ENCODE measurements at regions not wholly inside any gene's neighbourhood (a gene's known extent, or its start where the extent isn't known, plus 50 kb on each side); places are given as distances from the start of the nearest gene placed in this dataset.

DNA sequence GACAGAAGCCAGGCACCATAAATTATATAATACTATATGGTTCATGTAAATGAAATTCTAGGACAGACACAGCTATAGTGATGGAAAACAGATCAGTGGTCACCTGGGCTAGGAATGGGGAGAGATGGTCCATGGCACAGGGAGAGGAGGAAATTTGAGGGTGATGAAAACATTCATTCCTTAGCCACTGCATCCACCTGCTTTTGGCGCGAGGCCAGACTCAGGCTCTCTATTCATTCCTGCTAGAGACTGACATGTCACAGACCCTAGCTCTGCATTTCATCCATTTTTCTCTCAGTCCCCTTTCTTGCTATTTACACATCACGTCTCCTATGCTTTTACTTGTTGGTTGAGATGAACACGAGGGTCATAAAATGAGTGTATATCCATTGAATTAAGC lies 628.3 kb upstream of the SLC10A2 start:
- Mint-ChIP-seq H3K27ac (no peak overlapping the region), H3K36me3 (no peaks in the 10 kb centered on the region), H3K4me1 (no peaks in the 10 kb centered on the region), H3K27me3 (no peaks in the 10 kb centered on the region), H3K9me3 (no peaks in the 10 kb centered on the region), H3K4me3 (no peak overlapping the region)
- ATAC-seq (ENCODE audit: low read depth) (no peak), DNase-seq (no peak)
- POLR2A ChIA-PET = no interaction called here

DNA sequence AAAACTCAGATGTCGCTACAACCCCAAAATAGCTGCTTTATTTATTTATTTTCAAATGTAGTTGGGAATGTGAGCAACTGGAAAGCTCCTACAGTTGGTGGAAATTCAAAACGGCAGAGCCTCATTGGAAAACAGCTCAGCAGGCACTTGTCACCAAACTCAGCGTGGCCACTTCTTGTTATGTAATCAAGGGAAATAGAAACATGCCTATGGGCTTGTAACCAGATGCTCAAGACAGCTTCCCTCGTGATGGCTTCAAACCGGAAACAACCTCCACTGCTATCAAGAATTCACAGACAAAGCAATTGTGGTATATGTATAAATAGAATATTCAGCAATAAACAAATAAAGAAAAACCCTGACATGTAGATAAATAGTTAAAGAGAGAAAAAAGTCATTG lies 627.8 kb upstream of the SLC10A2 start:
- Mint-ChIP-seq H3K4me3 (no peak overlapping the region), H3K27me3 (no peaks in the 10 kb centered on the region), H3K4me1 (no peaks in the 10 kb centered on the region), H3K9me3 (no peaks in the 10 kb centered on the region), H3K27ac (no peak overlapping the region), H3K36me3 (no peaks in the 10 kb centered on the region)
- POLR2A ChIA-PET = no interaction called here
- DNase-seq (no peak), ATAC-seq (ENCODE audit: low read depth) (no peak)

DNA sequence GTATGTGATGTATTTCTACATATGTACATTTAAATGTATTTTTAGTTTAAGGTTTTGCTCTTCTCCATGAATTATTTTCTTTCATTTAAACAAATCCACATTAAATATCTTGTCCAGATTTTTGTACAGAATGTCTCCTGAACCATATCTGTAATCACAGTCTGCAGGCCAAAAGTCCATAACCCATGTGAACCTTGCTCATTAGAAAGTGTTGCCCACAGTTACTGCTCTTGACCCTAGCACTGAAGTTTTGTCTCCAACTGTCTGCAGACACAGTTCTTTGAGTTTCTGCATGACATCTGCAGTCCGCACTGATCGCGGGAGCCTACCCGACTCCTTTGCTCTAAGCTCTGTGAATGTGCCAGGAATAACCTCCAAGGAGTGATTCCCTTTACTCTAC lies 626.2 kb upstream of the SLC10A2 start:
- ATAC-seq (ENCODE audit: low read depth) (no peak), DNase-seq (no peak)
- Mint-ChIP-seq H3K27me3 (no peaks in the 10 kb centered on the region), H3K27ac (no peak overlapping the region), H3K9me3 (no peaks in the 10 kb centered on the region), H3K36me3 (no peaks in the 10 kb centered on the region), H3K4me3 (no peak overlapping the region), H3K4me1 (no peaks in the 10 kb centered on the region)
- POLR2A ChIA-PET = no interaction called here

GRCh38 chr13:103676329-103676728 lies 610.1 kb upstream of the SLC10A2 start:
- Mint-ChIP-seq H3K36me3 (no peaks in the 10 kb centered on the region), H3K27me3 (no peaks in the 10 kb centered on the region), H3K9me3 (peaks cover 1% of the 10 kb centered on the region), H3K27ac (no peak overlapping the region), H3K4me1 (no peaks in the 10 kb centered on the region), H3K4me3 (no peak overlapping the region)
- POLR2A ChIA-PET = no interaction called here
- no peak for DNase-seq
- no peak for ATAC-seq (ENCODE audit: low read depth)

DNA sequence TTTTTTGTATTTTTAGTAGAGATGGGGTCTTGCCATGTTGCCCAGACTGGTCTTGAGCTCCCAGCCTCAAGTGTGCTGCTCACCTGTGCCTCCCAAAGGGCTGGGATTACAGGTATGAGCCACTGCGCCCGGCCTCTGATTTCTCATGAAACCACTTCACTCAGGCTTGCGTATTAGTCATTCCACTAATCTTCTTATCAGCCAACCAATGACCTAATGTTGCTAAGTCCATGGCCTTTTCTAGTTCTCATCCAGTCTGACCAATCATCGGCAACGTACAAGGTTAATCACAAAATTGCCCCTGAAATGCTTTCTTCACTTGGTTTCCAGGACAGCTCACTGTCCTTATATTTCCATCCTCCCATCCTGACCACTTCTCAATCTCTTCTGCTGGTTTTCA lies 605.3 kb upstream of the SLC10A2 start:
- POLR2A ChIA-PET = no interaction called here
- Mint-ChIP-seq H3K9me3 (no peaks in the 10 kb centered on the region), H3K27ac (no peak overlapping the region), H3K27me3 (no peaks in the 10 kb centered on the region), H3K4me3 (no peak overlapping the region), H3K4me1 (no peaks in the 10 kb centered on the region), H3K36me3 (no peaks in the 10 kb centered on the region)
- ATAC-seq (ENCODE audit: low read depth) (no peak), DNase-seq (no peak)

DNA sequence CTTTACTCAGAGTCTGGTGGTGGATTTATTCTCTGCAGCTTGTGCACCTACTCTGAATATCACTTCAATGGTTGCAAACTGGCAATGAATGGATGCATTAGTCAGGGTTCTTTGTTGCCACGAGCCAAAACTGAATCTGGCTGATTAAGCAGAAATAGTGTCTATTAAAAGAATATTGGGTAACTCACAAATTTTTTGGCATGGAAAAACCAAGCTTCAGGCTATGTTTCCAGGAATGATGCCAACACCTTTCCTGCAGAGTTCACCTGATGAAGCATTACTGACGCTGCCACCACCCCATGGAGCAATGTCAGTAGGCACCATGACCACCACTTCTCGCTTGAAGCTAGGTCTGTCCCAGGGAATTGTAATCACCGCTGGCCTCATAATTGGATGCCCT lies 597.8 kb upstream of the SLC10A2 start:
- POLR2A ChIA-PET = no interaction called here
- ATAC-seq (ENCODE audit: low read depth) (no peak), DNase-seq (no peak)
- no peaks in the 10 kb centered on the region for H3K4me1 Mint-ChIP-seq
- no peaks in the 10 kb centered on the region for H3K36me3 Mint-ChIP-seq
- H3K27ac Mint-ChIP-seq = no peak overlapping the region
- peaks cover 5% of the 10 kb centered on the region for H3K9me3 Mint-ChIP-seq
- H3K4me3 Mint-ChIP-seq = no peak overlapping the region
- no peaks in the 10 kb centered on the region for H3K27me3 Mint-ChIP-seq

- no peak for ATAC-seq (ENCODE audit: low read depth)
- Mint-ChIP-seq H3K27ac (no peak overlapping the region), H3K36me3 (no peaks in the 10 kb centered on the region), H3K4me3 (no peak overlapping the region), H3K9me3 (peaks cover 5% of the 10 kb centered on the region), H3K4me1 (no peaks in the 10 kb centered on the region), H3K27me3 (no peaks in the 10 kb centered on the region)
- POLR2A ChIA-PET = no interaction called here
- no peak for DNase-seq
Measured at GRCh38 chr13:103656311-103656710, 590.1 kb upstream of the SLC10A2 start.

GRCh38 chr13:103640606-103641005 lies 574.4 kb upstream of the SLC10A2 start:
- Mint-ChIP-seq H3K27me3 (no peaks in the 10 kb centered on the region), H3K27ac (no peak overlapping the region), H3K4me3 (no peak overlapping the region), H3K36me3 (no peaks in the 10 kb centered on the region), H3K4me1 (no peaks in the 10 kb centered on the region), H3K9me3 (no peaks in the 10 kb centered on the region)
- POLR2A ChIA-PET = no interaction called here
- ATAC-seq (ENCODE audit: low read depth) (no peak), DNase-seq (no peak)

DNA sequence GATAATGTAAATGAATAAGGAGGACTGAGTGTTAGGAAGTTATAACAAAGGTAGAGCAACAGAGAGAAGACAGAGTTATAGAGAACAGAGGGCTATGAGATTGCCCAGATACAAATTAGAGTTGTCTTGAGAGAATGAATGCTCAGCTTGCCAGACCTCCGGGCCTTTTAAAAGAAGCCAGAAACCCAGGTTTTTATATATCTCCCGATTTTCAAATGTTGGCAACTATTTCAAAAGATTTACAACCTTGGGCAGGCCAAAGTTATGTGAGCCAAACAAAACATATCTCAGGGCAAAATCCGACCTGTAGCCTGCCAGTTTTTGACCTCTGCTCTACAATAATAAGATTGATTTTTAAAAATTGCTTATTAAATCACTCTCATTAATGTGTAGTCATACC lies 573.1 kb upstream of the SLC10A2 start:
- no peak for DNase-seq
- Mint-ChIP-seq H3K27ac (no peak overlapping the region), H3K27me3 (no peaks in the 10 kb centered on the region), H3K9me3 (peaks cover under 1% of the 10 kb centered on the region), H3K4me3 (no peak overlapping the region), H3K4me1 (no peaks in the 10 kb centered on the region), H3K36me3 (no peaks in the 10 kb centered on the region)
- POLR2A ChIA-PET = no interaction called here
- ATAC-seq (ENCODE audit: low read depth) = no peak

DNA sequence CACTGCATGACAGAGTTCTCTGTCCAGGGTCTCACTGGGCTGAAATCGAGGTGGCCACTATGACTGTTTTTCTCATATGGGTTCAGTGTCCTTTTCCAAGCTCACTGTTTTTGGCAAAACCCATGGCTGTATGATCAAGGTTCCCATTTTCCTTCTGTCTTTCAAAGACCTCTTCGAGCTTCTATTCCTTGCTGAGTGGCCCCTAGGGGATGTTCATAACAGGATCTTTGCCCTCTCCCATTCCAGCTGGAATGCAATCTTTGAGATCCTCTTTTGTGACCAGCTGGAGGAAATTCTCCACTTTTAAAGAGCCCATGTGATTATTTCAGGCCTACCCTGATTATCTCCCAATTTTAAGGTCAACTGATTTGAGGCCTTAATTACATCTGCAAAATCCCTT lies 572.5 kb upstream of the SLC10A2 start:
- Mint-ChIP-seq H3K9me3 (peaks cover 2% of the 10 kb centered on the region), H3K4me1 (no peaks in the 10 kb centered on the region), H3K27ac (no peak overlapping the region), H3K27me3 (no peaks in the 10 kb centered on the region), H3K36me3 (no peaks in the 10 kb centered on the region), H3K4me3 (no peak overlapping the region)
- ATAC-seq (ENCODE audit: low read depth) (no peak), DNase-seq (no peak)
- POLR2A ChIA-PET = no interaction called here

DNA sequence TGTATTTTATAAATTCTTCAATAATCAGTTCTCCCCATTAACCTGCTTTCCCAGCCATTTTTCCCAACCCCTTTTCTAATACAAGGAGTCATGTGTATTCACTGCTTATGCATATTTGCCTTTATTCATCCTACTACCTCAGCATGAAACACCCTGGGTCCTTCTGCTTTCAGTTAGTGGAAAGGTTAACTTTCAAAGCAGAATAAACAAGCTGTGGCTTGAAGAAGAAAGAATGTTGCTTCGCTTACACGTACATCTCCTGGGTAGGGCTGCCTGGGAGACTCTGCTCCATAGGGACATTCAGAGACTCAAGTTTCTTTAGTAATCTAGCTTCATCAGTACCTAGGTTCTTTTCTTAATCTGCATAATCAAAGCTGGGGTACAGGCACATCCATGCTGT lies 567.8 kb upstream of the SLC10A2 start:
- POLR2A ChIA-PET = no interaction called here
- no peak for ATAC-seq (ENCODE audit: low read depth)
- H3K4me3 Mint-ChIP-seq = no peak overlapping the region
- H3K27ac Mint-ChIP-seq = no peak overlapping the region
- no peak for DNase-seq
- no peaks in the 10 kb centered on the region for H3K27me3 Mint-ChIP-seq
- H3K9me3 Mint-ChIP-seq = peaks cover 2% of the 10 kb centered on the region
- no peaks in the 10 kb centered on the region for H3K36me3 Mint-ChIP-seq
- H3K4me1 Mint-ChIP-seq = no peaks in the 10 kb centered on the region

GRCh38 chr13:103625194-103625593 lies 559.0 kb upstream of the SLC10A2 start:
- H3K9me3 Mint-ChIP-seq = no peaks in the 10 kb centered on the region
- H3K27me3 Mint-ChIP-seq = no peaks in the 10 kb centered on the region
- H3K27ac Mint-ChIP-seq = no peak overlapping the region
- H3K4me1 Mint-ChIP-seq = no peaks in the 10 kb centered on the region
- no peak for DNase-seq
- POLR2A ChIA-PET = no interaction called here
- no peaks in the 10 kb centered on the region for H3K36me3 Mint-ChIP-seq
- no peak for ATAC-seq (ENCODE audit: low read depth)
- H3K4me3 Mint-ChIP-seq = no peak overlapping the region

- H3K4me1 Mint-ChIP-seq = no peaks in the 10 kb centered on the region
- no peaks in the 10 kb centered on the region for H3K9me3 Mint-ChIP-seq
- ATAC-seq (ENCODE audit: low read depth) = no peak
- H3K27ac Mint-ChIP-seq = no peak overlapping the region
- no peaks in the 10 kb centered on the region for H3K36me3 Mint-ChIP-seq
- no peak for DNase-seq
- POLR2A ChIA-PET = no interaction called here
- H3K4me3 Mint-ChIP-seq = no peak overlapping the region
- H3K27me3 Mint-ChIP-seq = no peaks in the 10 kb centered on the region
Measured at GRCh38 chr13:103618151-103618550, 551.9 kb upstream of the SLC10A2 start.

DNA sequence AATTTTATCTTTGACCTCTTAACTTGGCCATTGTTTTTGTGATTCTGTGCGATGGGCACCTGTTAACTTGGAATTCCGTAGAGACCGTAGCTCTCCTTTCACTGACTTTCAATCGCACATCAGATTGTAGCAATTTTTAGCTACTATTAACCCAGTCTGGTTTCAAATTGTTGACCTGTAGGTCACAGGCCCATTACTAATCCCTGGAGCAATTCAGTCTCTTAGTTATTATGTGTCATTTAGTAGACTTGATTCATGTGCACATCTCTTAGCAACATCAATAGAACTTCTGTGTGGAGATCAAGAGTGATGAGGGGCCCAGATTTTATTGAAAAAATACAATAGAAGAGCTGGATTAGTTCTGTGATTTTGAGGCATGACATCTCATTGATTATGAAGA lies 549.6 kb upstream of the SLC10A2 start:
- no peaks in the 10 kb centered on the region for H3K4me1 Mint-ChIP-seq
- no peak for ATAC-seq (ENCODE audit: low read depth)
- no peaks in the 10 kb centered on the region for H3K27me3 Mint-ChIP-seq
- no peak overlapping the region for H3K27ac Mint-ChIP-seq
- DNase-seq = no peak
- no peaks in the 10 kb centered on the region for H3K9me3 Mint-ChIP-seq
- H3K4me3 Mint-ChIP-seq = no peak overlapping the region
- POLR2A ChIA-PET = no interaction called here
- H3K36me3 Mint-ChIP-seq = no peaks in the 10 kb centered on the region

DNA sequence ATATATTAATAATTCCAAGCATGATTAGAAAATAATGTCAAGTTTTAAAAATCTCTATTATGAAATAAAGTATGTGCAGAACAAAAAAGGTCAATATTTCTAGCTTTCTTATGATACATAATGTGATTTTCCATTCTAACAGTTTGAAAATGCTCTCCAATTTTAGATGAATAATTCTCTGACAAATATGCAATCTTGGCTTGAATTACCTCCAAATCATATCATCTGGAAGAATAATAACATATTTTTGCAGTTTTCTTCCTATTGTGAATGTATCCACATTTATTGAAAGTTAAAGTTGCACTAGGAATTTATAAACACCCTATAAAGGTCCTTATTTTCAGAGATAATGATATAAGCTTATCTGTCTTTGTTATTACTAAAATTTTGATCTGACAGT lies 548.5 kb upstream of the SLC10A2 start:
- Mint-ChIP-seq H3K36me3 (no peaks in the 10 kb centered on the region), H3K27me3 (no peaks in the 10 kb centered on the region), H3K4me1 (no peaks in the 10 kb centered on the region), H3K4me3 (no peak overlapping the region), H3K9me3 (no peaks in the 10 kb centered on the region), H3K27ac (no peak overlapping the region)
- DNase-seq (no peak), ATAC-seq (ENCODE audit: low read depth) (no peak)
- POLR2A ChIA-PET = no interaction called here
